SHP77 treated with DMSO at 0.1 percent for 48 hours (cell line): ENCODE measurements at regions not wholly inside any gene's neighbourhood (a gene's known extent, or its start where the extent isn't known, plus 50 kb on each side); places are given as distances from the start of the nearest gene placed in this dataset.

Experiments
- DNase-seq: peaks from one replicate; lab custom pipeline; 2025; lab: John Stamatoyannopoulos, UW

DNA sequence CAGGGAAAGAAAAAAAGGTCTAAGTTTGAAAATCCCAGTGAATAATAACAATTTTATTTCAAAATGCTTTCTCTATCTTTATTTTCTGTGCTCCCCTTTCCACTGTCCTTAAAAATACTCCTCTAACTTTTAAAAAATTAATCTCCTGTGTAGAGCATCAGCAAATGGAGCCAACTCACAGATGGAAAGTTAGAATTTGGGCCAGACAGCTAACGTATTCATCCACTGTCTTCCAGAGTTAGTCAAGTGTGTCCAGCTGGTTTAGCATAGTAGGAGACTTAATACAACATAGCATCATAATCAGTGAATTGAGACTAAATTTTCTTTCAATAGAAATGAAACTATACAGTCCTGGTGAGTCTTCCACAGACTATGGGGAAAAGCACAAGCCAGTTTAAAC, 419.0 kb upstream of the LRRC7 start:
- DNase-seq, result no peak

DNA sequence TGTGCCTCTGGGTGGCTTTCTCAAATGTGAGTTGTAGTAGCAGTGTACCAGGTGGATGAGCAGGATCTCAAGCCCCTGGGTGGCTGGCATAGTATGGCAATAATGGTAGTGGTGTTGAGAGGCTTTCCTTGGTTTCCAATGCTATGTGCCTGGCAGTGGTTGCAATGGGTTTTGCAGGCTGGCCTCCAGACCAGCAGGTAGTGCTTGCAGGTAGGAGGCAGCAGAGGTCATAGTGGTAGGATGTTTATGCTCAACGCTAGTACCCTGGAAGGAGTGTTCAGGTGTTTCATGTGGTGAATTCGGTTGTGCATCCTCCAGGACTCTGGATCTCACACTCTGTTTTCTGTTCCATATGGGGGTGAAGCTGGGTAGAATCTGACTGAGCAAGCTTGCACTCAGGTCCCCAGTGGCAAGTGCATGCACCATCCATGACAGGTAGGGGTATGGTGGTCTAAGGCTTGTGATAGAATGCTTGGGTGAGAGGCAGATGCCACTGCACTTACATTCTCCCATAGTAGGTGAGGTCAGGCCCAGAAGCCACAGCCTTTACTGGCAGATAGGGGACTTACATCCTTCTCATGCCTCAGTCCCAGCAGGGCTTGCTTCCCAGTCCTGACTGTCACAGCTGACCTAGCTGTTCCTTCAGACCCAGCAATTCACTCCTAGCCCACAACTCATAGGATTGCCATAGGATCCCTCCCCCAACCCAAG, 410.5 kb upstream of the LRRC7 start:
- no peak for DNase-seq

DNA sequence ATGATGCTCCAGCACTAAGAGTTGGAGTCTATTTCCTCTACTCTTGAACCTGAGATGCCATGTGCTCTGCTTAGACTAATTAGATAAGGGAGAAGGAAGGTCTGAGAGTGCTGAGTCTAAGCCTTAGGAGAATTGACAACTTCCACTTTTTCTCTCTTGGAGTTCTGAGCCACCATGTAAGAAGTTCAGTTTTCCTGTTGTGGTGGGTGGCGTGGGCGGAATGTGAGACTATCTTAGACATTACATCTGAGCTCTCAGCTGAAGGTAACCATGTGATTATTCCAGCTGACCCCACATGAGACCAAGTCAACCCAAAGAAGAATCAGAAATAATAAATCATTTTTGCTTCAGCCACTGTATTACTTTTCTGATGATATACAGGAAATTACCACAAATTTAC, 404.5 kb upstream of the LRRC7 start:
- no peak for DNase-seq

DNA sequence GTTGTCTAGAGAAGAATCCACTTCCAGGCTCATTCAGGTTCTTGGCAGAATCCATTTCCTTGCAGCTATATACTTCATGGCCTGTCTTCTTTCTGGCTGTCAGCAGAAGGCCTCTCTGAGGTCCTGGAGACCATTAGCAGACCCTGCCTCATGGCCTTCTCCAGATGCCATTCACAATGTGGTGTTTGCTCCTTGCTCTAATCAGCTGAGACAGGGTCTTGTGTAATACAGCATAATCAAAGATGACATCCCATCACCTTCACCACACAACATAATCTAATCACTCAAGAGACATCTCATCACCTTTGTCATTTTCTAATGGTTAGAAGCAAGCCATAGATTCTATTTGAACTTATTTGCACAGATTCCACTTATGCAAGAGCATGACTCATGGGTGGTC, 403.9 kb upstream of the LRRC7 start:
- DNase-seq, result no peak

DNA sequence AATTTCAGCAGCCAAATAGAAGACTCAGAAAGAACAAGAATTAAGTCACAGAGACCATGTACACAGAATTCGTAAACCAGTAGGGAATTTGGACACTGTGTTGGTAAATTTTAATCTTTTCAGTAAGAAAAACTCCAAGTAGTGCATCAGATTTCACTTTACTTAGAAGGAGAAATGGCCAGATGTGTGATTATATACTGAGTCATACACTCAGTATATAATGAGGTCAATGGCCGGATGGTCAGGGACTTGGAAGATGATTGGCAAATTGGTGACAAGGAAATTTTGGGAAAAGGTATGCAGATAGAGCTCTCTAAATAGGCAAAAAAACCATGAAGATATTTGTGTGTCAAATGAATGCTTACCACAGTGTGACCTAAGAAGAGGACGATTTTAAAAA, 399.8 kb upstream of the LRRC7 start:
- no peak for DNase-seq

DNA sequence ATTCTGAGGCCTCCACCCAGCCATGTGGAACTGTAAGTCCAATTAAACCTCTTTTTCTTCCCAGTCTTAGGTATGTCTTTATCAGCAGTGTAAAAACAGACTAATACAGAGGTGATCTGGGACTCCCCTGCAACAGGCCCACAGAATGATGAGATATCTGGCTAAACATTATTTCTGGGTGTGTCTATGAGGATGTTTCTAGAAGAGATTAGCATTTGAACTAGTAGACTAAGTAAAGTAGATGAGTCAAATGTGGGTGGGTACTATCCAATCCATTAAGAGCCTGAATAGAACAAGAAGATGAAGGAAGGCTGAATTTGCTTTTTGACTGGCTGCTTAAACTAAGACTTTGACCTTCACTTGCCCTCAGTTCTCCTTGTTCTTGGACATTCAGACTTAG, 396.5 kb upstream of the LRRC7 start:
- DNase-seq, result no peak

DNA sequence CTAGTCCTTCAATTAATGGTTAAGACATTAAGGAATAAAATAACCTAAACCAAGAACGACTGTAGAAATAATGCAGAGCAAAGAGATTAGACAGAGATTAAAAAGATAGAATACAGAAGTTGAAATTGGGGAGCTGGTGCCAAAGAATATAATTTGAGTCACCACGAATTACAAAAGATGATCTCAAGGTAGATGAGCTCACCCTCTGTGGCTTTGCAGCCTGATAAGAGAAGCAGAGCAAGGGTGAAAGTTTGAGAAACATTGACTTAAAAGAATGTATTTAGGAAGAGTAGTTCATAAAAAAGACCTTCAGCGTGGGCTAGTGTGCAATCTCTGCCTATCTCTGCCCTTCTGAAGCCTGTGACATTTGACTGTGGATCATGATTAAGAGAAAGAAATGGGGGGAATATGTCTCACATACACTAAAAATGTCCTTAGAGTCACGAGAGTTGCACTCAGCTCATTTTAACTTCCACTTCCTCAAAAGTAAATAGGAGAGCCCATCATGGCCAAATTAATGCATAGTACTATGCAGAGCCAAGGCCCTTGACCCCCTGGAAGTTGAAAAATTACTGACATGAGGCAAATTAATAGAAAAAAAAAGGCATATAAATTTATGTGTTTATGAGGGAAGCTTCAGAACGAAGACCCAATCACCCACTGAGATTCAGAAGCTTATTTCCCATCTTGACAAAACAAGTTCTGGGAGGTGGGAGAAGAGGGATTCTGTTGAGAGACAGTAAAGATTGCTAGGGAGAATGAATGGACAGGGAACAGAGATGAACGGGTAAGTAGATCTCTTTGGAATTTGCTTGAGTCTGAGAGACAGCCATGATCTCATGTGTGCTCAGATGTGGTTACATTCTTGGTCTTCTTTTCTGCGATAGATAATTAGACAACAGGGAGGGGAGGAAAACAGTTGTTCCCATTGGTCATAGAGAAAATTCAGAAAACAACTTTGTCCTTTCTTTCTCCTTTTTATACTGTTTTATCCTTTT, 395.4 kb upstream of the LRRC7 start:
- DNase-seq, result no peak

DNA sequence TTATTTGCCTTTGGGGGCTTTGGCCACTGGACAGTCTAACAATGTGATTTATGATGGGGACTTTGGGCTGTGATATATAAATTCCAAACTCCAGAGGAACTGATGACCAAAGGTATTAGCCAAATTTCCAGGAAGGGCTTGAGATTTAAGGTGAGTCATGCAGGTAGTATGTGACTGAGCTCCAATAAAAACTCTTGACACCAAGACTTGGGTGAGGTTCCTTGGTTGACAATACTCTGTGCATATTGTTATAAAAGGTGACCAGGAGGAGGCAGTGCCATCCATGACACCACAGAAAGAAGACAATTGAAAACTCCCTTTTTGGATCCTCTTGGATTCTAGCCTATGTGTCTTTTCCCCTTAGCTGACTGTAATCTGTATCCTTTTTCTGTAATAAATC, 392.7 kb upstream of the LRRC7 start:
- no peak for DNase-seq

DNA sequence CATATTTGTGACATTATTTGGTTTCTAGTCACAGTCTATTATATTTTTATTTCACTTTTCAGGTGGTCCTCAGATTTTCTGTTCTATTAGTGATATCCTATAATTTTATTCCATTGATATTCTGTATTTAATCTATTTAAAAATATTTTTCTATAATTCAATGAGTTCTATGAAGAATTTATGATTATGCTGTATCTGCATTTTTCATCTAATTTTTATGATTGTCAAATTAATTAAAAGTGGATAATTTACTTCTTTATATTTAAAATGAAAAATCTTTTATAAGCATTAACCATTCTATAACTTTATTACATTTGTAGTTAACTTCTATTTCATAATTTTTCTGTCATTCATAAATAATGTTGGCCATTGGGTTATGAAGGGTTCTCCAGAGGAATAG, 387.4 kb upstream of the LRRC7 start:
- no peak for DNase-seq

DNA sequence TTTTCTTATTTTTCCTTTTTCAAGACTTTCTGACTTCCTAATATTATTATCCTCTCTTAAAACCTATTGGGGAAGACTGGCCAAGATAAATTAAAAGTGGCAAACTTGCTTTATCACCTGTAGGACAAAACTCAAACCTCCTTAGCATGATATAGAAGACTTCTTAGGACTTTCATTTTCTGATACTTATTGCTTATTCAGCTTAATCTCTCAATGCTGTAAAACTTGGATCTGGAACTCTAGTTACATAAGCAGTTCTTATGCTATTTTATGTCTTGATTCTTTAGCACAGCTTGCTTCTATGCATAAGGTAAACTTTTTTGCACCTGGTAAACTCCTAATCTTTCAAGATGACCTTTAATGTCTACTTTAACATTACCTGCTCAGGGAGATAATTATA, 382.3 kb upstream of the LRRC7 start:
- DNase-seq, result no peak

DNA sequence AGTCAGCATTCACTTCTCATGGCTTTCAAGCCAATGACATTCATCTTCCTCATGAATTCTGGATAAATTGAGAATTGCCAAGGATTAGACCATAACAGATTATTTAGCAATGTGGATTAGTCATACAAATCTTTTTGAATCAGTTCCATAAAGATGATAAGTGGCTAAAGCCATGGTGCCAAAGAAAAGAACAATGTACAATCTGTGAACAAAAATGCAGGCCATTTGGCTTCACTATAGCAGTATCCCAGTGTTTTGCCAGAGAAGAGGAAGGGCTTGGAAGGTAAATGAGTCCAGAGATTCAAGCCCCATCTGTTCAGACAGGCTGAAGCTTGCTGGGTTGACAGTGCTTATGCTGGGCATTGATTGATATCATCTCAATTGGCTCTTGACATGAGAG, 376.4 kb upstream of the LRRC7 start:
- peak; percentile 51 for DNase-seq

DNA sequence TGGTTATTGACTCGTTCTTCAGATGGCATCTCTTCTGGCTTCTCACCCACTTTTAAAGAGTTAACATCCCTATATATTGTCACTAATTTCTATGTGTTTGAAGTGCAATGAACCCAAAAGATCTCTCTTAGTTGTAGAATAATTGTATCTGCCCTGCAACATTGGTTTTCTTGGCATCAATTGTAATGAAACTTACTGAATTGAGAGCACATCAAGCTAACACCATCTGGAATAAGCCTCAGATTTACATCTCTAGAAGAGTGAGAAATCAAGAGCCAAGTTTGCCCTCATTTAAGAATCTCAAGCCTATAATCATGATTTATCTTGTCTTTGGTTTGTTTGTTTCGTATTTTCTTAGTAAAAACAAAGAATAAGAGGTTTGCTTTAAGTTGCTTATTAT, 372.6 kb upstream of the LRRC7 start:
- DNase-seq, result no peak

DNA sequence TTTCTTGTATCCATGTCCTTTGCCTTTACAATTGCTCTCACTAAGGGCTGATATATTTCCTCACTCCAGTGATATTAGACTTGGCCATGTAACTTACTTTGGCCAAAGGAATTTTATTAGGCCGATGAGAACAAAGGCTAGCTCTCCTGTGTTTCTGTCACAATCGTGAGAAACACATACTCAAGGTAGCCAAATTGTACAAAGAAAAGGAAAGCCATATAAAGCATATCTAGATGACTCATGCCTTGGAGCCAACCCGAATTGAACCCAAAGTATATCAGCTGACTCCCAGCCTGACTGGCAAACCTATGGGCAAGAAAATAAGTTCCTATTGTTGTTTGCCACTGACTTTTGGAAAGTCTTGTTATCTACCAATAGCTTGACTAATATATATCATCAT, 371.7 kb upstream of the LRRC7 start:
- no peak for DNase-seq

DNA sequence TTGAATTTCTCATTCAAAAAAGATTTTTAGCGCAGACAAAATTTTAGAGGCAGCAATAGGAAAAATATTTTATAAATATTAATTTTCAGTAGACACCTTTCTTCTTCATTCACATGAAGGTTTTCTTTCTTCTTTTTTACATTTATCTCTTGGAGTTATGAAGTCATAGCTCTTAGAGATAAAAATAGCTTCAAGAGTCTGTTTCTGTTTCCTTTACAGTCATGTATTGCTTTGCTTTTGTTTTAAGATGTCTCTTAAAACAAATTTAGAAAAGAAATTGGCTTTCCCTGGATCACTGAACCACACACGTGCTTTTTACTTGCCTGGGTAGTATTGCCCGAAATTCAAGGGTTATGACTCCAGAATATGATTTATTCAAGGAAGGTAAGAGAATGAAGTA, 369.9 kb upstream of the LRRC7 start:
- DNase-seq, result no peak

DNA sequence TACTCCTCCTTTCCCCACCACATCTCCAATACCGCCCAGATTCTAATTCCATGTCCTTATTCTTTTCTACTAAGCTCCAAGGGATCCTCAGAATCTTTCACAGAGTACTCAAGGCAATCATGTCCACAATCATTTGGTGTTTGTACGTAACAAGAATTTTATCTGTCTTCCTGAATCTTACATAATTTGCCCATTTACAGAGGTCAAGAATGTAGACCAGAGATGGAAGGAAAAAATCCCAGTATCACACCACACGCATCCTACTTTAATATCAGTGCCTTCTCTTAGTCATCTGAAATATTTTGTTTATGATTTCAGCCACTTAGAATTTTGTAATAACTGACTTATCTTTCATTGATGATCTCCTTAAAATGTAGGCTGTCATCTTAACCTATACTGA, 366.0 kb upstream of the LRRC7 start:
- no peak for DNase-seq

DNA sequence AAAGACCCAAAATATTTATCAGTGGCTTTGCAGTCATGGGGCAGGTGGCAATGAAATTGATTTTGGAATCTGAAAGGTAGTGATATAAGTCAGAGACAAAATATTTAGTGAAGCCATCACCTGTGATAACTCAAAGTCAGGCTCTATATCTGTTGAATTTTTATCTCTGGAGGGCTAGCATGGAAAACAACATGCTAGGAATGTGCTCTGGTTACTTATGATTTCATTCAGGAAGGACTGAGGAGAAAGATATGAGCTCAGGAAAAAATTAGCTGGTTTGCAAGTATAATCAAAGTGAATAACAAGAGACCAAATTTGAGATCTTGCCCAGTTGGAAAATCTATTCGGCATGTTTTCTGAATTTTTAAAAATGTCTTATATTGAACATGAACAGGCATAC, 364.6 kb upstream of the LRRC7 start:
- no peak for DNase-seq

DNA sequence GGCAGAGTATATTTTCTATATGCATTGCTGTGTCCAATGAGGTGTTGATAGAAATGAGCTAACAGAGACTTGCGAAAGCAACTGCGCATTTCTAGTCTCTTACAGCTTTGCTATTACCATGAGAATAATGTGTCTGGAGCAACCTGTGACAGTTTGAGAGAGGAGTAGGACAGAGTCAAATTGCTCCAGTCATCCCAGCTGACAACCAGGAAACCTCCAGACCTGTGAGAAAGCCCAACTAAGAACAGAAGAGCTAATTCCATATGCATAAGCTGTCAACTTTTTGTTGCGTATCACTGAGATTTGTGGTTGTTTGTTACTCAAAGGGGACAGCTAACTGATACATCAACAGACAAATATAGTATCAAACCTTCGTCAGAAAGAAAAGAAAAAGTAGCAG, 354.1 kb upstream of the LRRC7 start:
- no peak for DNase-seq

DNA sequence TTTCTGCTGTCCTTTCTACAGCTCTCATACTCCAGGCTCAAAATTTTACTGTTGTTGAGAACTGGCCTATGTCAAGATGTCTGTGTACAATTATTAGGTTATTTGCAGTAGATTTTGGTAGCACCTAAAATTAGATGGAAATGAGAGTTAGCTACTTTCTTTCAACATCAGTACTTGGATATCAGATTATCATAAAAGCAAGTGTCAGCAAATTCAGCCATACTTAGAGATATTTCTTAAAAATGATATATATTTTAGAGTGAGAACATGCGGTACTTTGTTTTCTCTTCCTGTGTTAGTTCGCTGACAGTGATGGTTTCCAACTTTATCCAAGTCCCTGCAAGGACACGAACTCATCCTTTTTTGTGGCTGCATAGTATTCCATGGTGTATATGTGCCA, 351.8 kb upstream of the LRRC7 start:
- DNase-seq, result no peak

DNA sequence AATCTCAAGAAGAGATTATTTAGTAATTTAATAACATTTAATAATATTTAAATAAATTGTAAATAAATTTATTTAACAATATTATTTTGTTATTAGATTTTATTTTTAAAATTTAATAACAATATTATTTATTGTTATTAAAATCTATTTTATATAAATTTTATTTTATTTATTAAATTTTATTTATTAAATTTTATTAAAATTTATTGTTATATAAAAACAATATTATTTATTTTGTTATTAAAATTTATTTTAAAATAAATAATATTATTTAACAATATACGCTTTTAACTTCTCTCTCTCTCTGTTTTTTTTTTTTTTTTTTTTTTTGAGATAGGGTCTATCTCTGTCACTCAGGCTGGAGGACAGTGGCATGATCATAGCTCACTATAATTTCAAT, 347.1 kb upstream of the LRRC7 start:
- no peak for DNase-seq

DNA sequence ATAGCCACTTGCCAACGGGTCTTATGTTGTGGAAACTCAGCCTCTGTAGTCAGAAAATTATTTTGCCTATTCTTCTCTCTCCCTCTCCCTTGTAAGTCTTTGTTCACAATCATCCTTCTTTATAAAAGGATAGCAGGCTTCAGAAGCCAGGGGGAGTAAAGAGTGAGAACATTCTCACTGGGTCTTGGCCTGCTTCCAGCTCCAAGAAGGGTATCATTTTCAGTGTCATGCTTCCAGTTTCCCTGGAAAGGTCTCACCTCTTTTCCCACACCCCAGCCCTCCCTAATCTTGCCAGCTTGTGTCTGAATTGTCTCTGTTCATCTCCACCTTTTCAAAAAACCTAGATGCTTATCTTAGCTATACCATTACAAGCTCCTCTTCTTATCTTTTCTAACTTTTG, 346.2 kb upstream of the LRRC7 start:
- no peak for DNase-seq

DNA sequence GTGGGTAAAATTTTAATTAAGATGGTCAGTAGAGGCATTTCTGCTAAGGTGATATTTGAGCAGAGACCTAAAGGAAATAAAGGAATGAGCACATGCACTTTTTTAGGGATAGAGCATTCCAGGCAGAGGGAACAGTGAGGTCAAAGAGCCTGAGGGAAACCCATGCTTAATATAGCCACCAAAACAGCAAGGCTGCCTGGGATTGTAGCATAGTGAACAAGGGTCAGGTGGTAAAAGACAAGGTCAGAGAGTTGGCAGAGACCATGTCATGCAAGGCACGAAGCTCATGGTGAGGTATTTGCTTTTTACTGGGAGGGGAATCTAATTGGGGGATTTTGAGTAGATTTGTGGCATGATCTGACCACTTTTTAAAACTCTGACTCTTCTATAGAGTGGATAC, 344.6 kb upstream of the LRRC7 start:
- DNase-seq, result no peak

DNA sequence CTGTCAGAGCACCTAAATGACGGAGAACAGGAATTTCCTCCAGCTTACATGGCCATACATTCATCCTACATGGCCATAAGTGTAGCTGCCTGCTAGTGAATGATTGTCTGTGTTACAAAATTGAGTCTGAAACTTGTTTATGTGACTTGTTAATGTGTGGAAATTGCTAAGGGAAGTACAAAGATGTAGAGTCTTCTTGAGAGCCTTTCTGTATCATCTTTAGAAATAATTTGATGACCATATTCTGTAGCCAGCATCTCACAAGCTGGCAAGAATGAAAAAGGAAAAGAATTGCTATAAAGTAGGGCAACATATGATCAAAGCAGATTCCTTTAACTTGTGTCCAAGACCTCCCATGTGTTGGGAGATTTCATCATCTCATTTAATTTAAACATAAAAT, 339.2 kb upstream of the LRRC7 start:
- DNase-seq, result no peak

DNA sequence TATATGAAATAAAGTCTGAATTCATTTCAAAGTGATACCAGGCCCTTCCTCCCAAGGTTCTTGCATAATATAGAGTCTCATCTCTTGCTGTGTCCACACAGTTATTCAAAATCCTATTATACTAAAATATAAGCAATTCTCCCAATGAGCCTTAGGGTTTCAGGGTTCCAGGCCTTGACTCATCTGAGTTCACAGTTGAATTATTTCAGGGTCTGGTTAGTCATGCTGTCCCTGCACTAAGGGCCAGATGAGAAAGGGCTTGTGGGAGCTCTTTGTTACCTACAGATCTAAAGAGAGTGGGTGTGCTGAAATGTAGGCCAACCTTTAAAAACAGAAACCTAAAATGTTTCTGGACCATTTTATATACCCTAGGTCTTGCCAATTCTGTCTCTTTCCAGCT, 337.5 kb upstream of the LRRC7 start:
- no peak for DNase-seq

DNA sequence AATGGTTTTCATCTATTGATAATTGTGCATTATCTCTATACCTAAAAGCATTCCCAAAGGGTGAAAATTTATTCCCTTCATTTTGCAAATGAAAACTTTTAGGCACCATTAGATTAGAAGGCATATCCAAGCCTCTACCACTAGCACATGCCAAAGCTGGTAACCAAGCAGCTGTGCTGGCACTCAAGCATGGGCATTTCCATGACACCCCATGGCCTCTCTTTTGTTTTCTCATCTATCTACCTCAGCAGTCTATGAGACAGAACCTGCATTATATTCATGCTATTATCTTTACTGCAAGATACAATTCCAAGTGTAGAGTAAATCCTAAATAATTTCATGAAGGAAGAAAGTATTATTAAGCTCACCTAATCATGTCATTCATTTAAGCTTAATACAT, 334.3 kb upstream of the LRRC7 start:
- DNase-seq, result no peak
